Neural cell (in vitro differentiated cells): ENCODE measurements at regions not wholly inside any gene's neighbourhood (a gene's known extent, or its start where the extent isn't known, plus 50 kb on each side); places are given as distances from the start of the nearest gene placed in this dataset.

Source experiments
- H2AFZ ChIP-seq: fragments of 200-600, 300-800 bp; sonication (generic), shearing (Covaris generic); 2 replicates; pipeline ENCODE4 v1.6.0; 2014; ENCODE audit warnings: low read depth, mild to moderate bottlenecking, antibody characterized with exemption, low read length, moderate library complexity
- H3F3A ChIP-seq: fragments of 200-600 bp; shearing (Covaris generic); 2 replicates; pipeline ENCODE4 v1.6.1; 2016; ENCODE audit warnings: mild to moderate bottlenecking, moderate library complexity, mixed read lengths, antibody characterized with exemption, low read length; ENCODE audit not compliant: insufficient read depth, poor library complexity, severe bottlenecking
- H3K27ac ChIP-seq: fragments of 200-600, 300-800 bp; sonication (generic), shearing (Covaris generic); 2 replicates; pipeline ENCODE4 v1.5.1; 2014; ENCODE audit warnings: mild to moderate bottlenecking, low read length, moderate library complexity
- H3K27me3 ChIP-seq: fragments of 300-800, 200-600 bp; sonication (generic), shearing (Covaris generic); 2 replicates; pipeline ENCODE4 v1.6.0; 2014; ENCODE audit warnings: mild to moderate bottlenecking, low read depth, low read length, moderate library complexity; ENCODE audit not compliant: insufficient read depth
- H3K36me3 ChIP-seq: fragments of 300-800, 200-600 bp; sonication (generic), shearing (Covaris generic); 2 replicates; pipeline ENCODE4 v1.5.1; 2014; ENCODE audit warnings: mild to moderate bottlenecking, antibody characterized with exemption, low read length, moderate library complexity; ENCODE audit not compliant: insufficient read depth
- H3K4me2 ChIP-seq: fragments of 300-800, 200-600 bp; sonication (generic), shearing (Covaris generic); 2 replicates; pipeline ENCODE4 v1.6.0; 2014; ENCODE audit warnings: mild to moderate bottlenecking, low read length
- H3K4me3 ChIP-seq: fragments of 300-800, 200-600 bp; sonication (generic), shearing (Covaris generic); 2 replicates; pipeline ENCODE4 v1.5.1; 2014; ENCODE audit warnings: mild to moderate bottlenecking, low read length, moderate library complexity
- H3K79me2 ChIP-seq: fragments of 200-600 bp; shearing (Covaris generic); replicated peaks from 2 replicates; pipeline ENCODE4 v1.6.0; 2014; ENCODE audit warnings: mild to moderate bottlenecking, low read length, moderate library complexity; ENCODE audit not compliant: insufficient read depth
- H3K9ac ChIP-seq: fragments of 300-800, 200-600 bp; sonication (generic), shearing (Covaris generic); 2 replicates; pipeline ENCODE4 v1.6.1; 2016; ENCODE audit warnings: mild to moderate bottlenecking, low read length, mixed read lengths
- H3K9me2 ChIP-seq: fragments of 200-600 bp; shearing (Covaris generic); 2 replicates; pipeline ENCODE4 v1.6.1; 2016; ENCODE audit warnings: mild to moderate bottlenecking, low read length, mixed read lengths; ENCODE audit not compliant: insufficient read depth
- H3K9me3 ChIP-seq: fragments of 200-600, 300-800 bp; sonication (generic), shearing (Covaris generic); 2 replicates; pipeline ENCODE4 v1.6.1; 2016; ENCODE audit warnings: mild to moderate bottlenecking, mixed run types, low read length, moderate library complexity, mixed read lengths
- H4K20me1 ChIP-seq: fragments of 200-600 bp; shearing (Covaris generic); 2 replicates; pipeline ENCODE4 v1.6.1; 2016; ENCODE audit warnings: mild to moderate bottlenecking, mixed run types; ENCODE audit not compliant: insufficient read depth
- CTCF ChIP-seq: fragments of 450-650 bp; IDR thresholded peaks from 2 replicates; pipeline ENCODE4 v1.5.1; 2014; ENCODE audit warnings: antibody characterized with exemption, mild to moderate bottlenecking, moderate library complexity; ENCODE audit not compliant: poor library complexity, severe bottlenecking
- EP300 ChIP-seq: fragments of 450-650 bp; conservative IDR thresholded peaks from 2 replicates; pipeline ENCODE4 v1.6.1; 2014; ENCODE audit warnings: antibody characterized with exemption, mild to moderate bottlenecking, moderate library complexity; ENCODE audit not compliant: poor library complexity, severe bottlenecking
- EZH2 ChIP-seq: fragments of 200-600, 300-800 bp; shearing (Covaris generic), sonication (generic); IDR thresholded peaks from 2 replicates; pipeline ENCODE4 v1.6.1; 2014; ENCODE audit warnings: antibody characterized with exemption, low read length, borderline replicate concordance, mild to moderate bottlenecking; ENCODE audit not compliant: insufficient read depth, poor library complexity, severe bottlenecking
- MXI1 ChIP-seq: fragments of 450-650 bp; conservative IDR thresholded peaks from 2 replicates; pipeline ENCODE4 v1.6.1; 2014; ENCODE audit warnings: antibody characterized with exemption, mild to moderate bottlenecking; ENCODE audit not compliant: poor library complexity, severe bottlenecking
- POLR2AphosphoS5 ChIP-seq: IDR thresholded peaks from 2 replicates; pipeline ENCODE4 v1.6.1; 2012
- RAD21 ChIP-seq: fragments of 450-650 bp; conservative IDR thresholded peaks from 2 replicates; pipeline ENCODE4 v1.6.1; 2014; ENCODE audit warnings: antibody characterized with exemption, mild to moderate bottlenecking, moderate library complexity
- REST ChIP-seq: IDR thresholded peaks from 2 replicates; pipeline ENCODE4 v1.6.1; 2012; ENCODE audit warnings: borderline replicate concordance
- SMC3 ChIP-seq: fragments of 450-650 bp; conservative IDR thresholded peaks from 2 replicates; pipeline ENCODE4 v1.6.1; 2014; ENCODE audit warnings: antibody characterized with exemption, mild to moderate bottlenecking, moderate library complexity; ENCODE audit not compliant: poor library complexity
- TAF1 ChIP-seq: IDR thresholded peaks from 2 replicates; pipeline ENCODE4 v1.6.1; 2012; ENCODE audit warnings: low read depth

GRCh38 chr21:27691516-27691915, 724.6 kb upstream of the ADAMTS5 start:
- no peak overlapping the region for H3K4me3 ChIP-seq
- no peaks in the 10 kb centered on the region for H4K20me1 ChIP-seq
- no peaks in the 10 kb centered on the region for H3F3A ChIP-seq
- TF ChIP-seq TAF1 (no peak), MXI1 (no peak), EZH2 (no peak), RAD21 (no peak), REST (no peak)
- H3K36me3 ChIP-seq = no peaks in the 10 kb centered on the region
- no peak overlapping the region for H3K27ac ChIP-seq
- no peaks in the 10 kb centered on the region for H3K79me2 ChIP-seq
- no peak overlapping the region for H3K4me2 ChIP-seq
- H2AFZ ChIP-seq = no peak overlapping the region
- H3K9ac ChIP-seq = no peak overlapping the region
- H3K9me3 ChIP-seq = no peaks in the 10 kb centered on the region
- H3K9me2 ChIP-seq = no peaks in the 10 kb centered on the region
- no peaks in the 10 kb centered on the region for H3K27me3 ChIP-seq

- H3K9me3 ChIP-seq = no peaks in the 10 kb centered on the region
- no peaks in the 10 kb centered on the region for H3K36me3 ChIP-seq
- no peaks in the 10 kb centered on the region for H3F3A ChIP-seq
- no peaks in the 10 kb centered on the region for H3K27me3 ChIP-seq
- no peak overlapping the region for H3K27ac ChIP-seq
- H3K4me3 ChIP-seq = no peak overlapping the region
- TF ChIP-seq TAF1 (no peak), MXI1 (no peak), EP300 (no peak), EZH2 (no peak), POLR2AphosphoS5 (no peak), REST (no peak), CTCF (no peak), SMC3 (no peak), RAD21 (no peak)
- no peak overlapping the region for H2AFZ ChIP-seq
- no peaks in the 10 kb centered on the region for H3K79me2 ChIP-seq
- H3K9me2 ChIP-seq = no peaks in the 10 kb centered on the region
- no peak overlapping the region for H3K4me2 ChIP-seq
- no peak overlapping the region for H3K9ac ChIP-seq
- no peaks in the 10 kb centered on the region for H4K20me1 ChIP-seq
Measured at GRCh38 chr21:27691006-27691405, 724.1 kb upstream of the ADAMTS5 start.
